ENCODE measurements at regions not wholly inside any gene's neighbourhood (a gene's known extent, or its start where the extent isn't known, plus 50 kb on each side); places are given as distances from the start of the nearest gene placed in this dataset.

DNA sequence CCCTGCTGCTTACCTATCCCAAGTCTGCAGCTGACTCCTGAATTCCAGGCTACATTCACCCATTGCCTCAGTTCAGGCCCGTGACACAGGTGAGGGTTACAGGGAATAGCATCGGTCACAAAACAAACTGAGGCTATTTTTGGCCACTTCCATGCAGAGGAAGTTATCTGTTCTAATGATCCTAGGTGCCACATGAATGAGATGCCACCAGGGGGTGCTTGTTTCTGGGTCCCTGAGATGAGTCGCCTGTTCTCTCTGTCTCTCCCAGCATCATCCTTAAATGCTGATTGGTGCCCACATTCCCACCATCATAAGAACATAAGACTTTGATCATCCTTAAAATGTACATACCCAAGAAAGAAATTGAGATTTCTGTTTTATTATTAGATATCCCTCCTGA is 119.0 kb upstream of the CELF4 start:
- DNase-seq (ENCODE audit: low spot score) = no peak

GRCh38 chr18:37684183-37684582 is 118.6 kb upstream of the CELF4 start:
- DNase-seq (ENCODE audit: low spot score) = no peak

GRCh38 chr18:37680911-37681310 is 115.3 kb upstream of the CELF4 start:
- DNase-seq (ENCODE audit: low spot score) = no peak

GRCh38 chr18:37676276-37676675 is 110.7 kb upstream of the CELF4 start:
- no peak for DNase-seq (ENCODE audit: low spot score)

DNA sequence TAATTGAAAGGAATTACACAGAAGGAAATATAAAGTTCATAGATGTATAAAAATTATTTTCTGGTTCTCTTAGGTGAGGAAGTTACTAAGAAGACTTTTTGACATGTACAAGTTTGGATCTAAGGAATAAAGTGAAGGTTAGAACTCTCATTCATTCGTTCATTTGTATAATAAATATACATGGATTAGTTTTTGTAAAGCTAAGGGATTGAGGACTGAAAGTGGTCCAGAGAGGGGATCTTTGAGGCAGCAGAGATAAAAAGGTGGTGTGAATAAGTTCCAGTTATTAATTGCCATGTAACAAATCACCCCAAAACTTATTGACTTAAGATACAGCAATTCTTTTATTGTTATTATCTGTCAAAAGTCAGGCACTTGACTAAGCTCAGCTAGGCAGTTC is 110.1 kb upstream of the CELF4 start:
- no peak for DNase-seq (ENCODE audit: low spot score)

- no peak for DNase-seq (ENCODE audit: low spot score)
Measured at GRCh38 chr18:37674570-37674969, 109.0 kb upstream of the CELF4 start.

- no peak for DNase-seq (ENCODE audit: low spot score)
Measured at GRCh38 chr18:37673671-37674070, 108.1 kb upstream of the CELF4 start.

GRCh38 chr18:37672932-37673595 is 107.5 kb upstream of the CELF4 start:
- DNase-seq (ENCODE audit: low spot score) = no peak

- no peak for DNase-seq (ENCODE audit: low spot score)
Measured at GRCh38 chr18:37672001-37672400, 106.4 kb upstream of the CELF4 start.

DNA sequence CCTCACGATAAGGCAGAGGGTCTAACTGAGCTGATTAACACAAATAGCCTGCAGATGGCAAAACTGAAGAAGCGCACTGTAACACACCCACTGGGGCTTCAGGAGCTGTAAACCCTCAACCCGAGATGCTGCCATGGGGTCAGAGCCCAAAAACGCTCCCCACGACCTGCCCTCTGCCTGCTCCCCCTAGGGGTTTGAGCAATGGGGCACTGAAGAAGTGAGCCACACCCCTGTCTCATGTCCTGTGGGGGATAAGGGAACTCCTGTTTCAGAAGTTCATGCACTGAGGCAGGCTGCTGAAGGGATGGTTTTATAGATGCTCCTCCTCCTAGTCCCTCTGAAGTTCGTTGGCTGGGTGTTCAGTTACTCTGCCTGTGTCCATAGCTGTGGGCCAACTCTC is 105.9 kb upstream of the CELF4 start:
- DNase-seq (ENCODE audit: low spot score) = no peak

DNA sequence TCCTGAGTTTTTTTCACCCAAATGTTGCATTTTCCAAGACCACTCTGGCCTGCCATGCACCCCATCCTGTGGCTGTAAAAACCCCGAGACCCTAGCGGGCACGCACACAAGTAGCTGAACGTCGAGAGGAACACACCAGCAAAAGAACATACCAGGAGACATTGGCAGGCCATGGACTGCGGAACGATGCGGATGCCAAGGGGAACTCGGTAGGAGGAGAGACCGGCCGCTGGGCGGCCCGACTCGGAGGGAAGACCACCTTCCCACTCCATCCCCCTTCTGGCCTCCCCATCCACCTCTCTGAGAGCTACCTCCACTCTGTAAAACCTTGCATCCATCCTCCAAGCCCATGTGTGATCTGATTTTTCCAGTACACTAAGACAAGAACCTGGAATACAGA is 105.5 kb upstream of the CELF4 start:
- no peak for DNase-seq (ENCODE audit: low spot score)

DNA sequence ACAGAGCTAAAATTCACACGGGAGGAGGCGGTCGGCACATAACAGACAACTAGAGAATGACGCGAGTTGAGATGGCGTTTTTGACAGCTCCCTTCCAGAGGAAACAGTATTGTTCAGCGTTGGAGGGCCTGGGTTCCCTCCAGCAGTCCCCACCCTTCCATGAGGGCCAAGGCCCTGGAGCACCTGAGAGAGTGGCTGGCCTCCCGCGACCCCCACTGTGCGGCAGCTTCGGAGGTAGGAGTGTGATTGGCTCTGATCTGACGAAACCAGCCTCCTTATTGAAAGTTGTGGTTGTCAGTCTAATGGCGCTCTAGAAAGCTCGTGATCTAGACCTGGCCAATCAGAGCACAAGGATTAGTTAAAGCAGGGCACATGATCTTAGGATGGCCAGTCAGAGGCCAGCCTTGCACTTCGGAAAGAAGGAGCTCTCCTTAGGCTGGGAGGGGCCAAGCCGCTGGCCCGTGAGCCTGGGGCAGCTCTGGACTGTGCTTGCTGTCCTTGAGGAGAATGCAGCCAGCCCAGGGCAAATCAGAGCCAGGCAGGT is 104.5 kb upstream of the CELF4 start:
- no peak for DNase-seq (ENCODE audit: low spot score)

GRCh38 chr18:37668971-37669747 is 103.6 kb upstream of the CELF4 start:
- no peak for DNase-seq (ENCODE audit: low spot score)

GRCh38 chr18:37667836-37668235 is 102.2 kb upstream of the CELF4 start:
- DNase-seq (ENCODE audit: low spot score) = no peak

- no peak for DNase-seq (ENCODE audit: low spot score)
Measured at GRCh38 chr18:37666991-37667390, 101.4 kb upstream of the CELF4 start.

GRCh38 chr18:37666451-37666850 is 100.9 kb upstream of the CELF4 start:
- no peak for DNase-seq (ENCODE audit: low spot score)

DNA sequence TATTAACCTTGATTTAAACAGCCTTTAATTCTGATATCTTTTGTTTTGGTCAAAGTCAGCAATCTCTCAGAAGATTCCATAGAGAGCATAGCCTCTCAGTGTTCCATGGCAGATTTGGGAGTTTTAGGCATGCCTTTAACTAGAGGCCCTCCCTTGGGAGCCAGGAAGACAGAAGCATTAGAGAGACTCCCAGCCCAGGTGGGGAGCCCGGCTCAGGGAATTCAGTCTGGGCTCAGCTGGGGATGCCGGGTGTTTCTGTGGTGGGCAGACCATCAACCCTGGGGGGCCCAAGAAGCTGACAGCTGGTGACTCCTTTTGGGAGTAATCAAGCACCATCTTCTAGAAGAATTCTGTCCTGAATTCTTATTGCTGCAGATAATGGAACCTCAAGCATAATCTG is 99.7 kb upstream of the CELF4 start:
- no peak for DNase-seq (ENCODE audit: low spot score)

GRCh38 chr18:37663446-37663845 is 97.8 kb upstream of the CELF4 start:
- DNase-seq (ENCODE audit: low spot score) = no peak

- DNase-seq (ENCODE audit: low spot score) = no peak
Measured at GRCh38 chr18:37662546-37663339, 97.1 kb upstream of the CELF4 start.

DNA sequence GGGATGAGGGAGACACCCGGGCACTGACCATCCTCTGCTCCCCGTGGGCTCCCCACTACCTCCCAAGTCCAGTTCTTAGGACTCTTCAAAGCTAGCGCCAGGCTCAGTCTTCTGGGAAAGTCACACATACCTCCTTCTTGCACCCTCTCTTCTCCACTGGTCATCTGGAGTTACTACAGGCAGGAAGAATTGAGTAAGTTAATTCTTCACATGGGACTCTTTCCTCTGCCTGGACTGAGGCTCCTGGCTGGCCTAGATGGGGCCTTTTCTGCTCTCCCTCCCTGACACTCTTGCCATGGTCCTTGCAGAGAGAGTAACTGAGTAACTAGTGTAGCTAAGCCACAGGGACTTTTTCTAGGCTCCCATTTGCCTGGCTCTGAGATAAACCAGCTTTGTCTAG is 96.5 kb upstream of the CELF4 start:
- no peak for DNase-seq (ENCODE audit: low spot score)

- DNase-seq (ENCODE audit: low spot score) = no peak
Measured at GRCh38 chr18:37661478-37661877, 95.9 kb upstream of the CELF4 start.

- DNase-seq (ENCODE audit: low spot score) = no peak
Measured at GRCh38 chr18:37661061-37661460, 95.5 kb upstream of the CELF4 start.
